Astrocyte (in vitro differentiated cells and primary cell): ENCODE measurements at regions not wholly inside any gene's neighbourhood (a gene's known extent, or its start where the extent isn't known, plus 50 kb on each side); places are given as distances from the start of the nearest gene placed in this dataset.

Experiments used
- DNase-seq: peaks from one replicate; pipeline ENCODE4 v3.0.0-alpha.2; 2010; ENCODE audit warnings: low read depth
- FAIRE-seq: peaks from 2 replicates; lab custom pipeline; 2011; peaks lifted over from hg19 to GRCh38; lab: Jason Lieb, UNC
- H2AFZ ChIP-seq: 2 replicates; pipeline ENCODE4 v1.6.0; 2012; ENCODE audit warnings: low read depth, low read length, inconsistent platforms
- H3K27ac ChIP-seq: 2 replicates; pipeline ENCODE4 v1.5.1; 2011; ENCODE audit warnings: low read depth, low read length, inconsistent platforms
- H3K27me3 ChIP-seq: 2 replicates; pipeline ENCODE4 v1.6.0; 2011; ENCODE audit warnings: low read length, inconsistent platforms; ENCODE audit not compliant: insufficient read depth
- H3K36me3 ChIP-seq: 2 replicates; pipeline ENCODE4 v1.5.1; 2011; ENCODE audit warnings: low read length, inconsistent platforms; ENCODE audit not compliant: insufficient read depth
- H3K4me1 ChIP-seq: 2 replicates; pipeline ENCODE4 v1.5.1; 2011; ENCODE audit warnings: low read length, inconsistent platforms; ENCODE audit not compliant: insufficient read depth
- H3K4me2 ChIP-seq: 2 replicates; pipeline ENCODE4 v1.6.0; 2012; ENCODE audit warnings: low read length, inconsistent platforms
- H3K4me3 ChIP-seq: 2 replicates; pipeline ENCODE4 v1.5.1; 2011; ENCODE audit warnings: low read depth, mild to moderate bottlenecking, low read length, inconsistent platforms; ENCODE audit not compliant: insufficient read depth
- H3K79me2 ChIP-seq: 2 replicates; pipeline ENCODE4 v1.6.0; 2012; ENCODE audit warnings: mild to moderate bottlenecking, low read length, inconsistent platforms; ENCODE audit not compliant: insufficient read depth
- H3K9ac ChIP-seq: 2 replicates; pipeline ENCODE4 v1.6.0; 2012; ENCODE audit warnings: mild to moderate bottlenecking, low read length, inconsistent platforms
- H3K9me3 ChIP-seq: 2 replicates; pipeline ENCODE4 v1.5.1; 2012; ENCODE audit warnings: low read depth, mild to moderate bottlenecking, low read length, inconsistent platforms; ENCODE audit not compliant: insufficient read depth
- H4K20me1 ChIP-seq: 2 replicates; pipeline ENCODE4 v1.6.0; 2012; ENCODE audit warnings: low read length, inconsistent platforms; ENCODE audit not compliant: insufficient read depth
- H3K27ac Mint-ChIP-seq: one replicate; pipeline ENCODE4 v1.8.0; 2021; ENCODE audit warnings: mild to moderate bottlenecking, mixed read lengths; ENCODE audit not compliant: unreplicated experiment
- H3K27me3 Mint-ChIP-seq: one replicate; pipeline ENCODE4 v1.8.0; 2021; ENCODE audit warnings: low read depth, mixed read lengths; ENCODE audit not compliant: unreplicated experiment
- H3K36me3 Mint-ChIP-seq: one replicate; pipeline ENCODE4 v1.8.0; 2021; ENCODE audit warnings: low read depth, mixed read lengths; ENCODE audit not compliant: unreplicated experiment
- H3K4me1 Mint-ChIP-seq: one replicate; pipeline ENCODE4 v1.8.0; 2021; ENCODE audit warnings: low read depth, mixed read lengths; ENCODE audit not compliant: unreplicated experiment
- H3K4me3 Mint-ChIP-seq: one replicate; pipeline ENCODE4 v1.8.0; 2021; ENCODE audit warnings: mild to moderate bottlenecking, moderate library complexity, mixed read lengths; ENCODE audit not compliant: unreplicated experiment
- H3K9me3 Mint-ChIP-seq: one replicate; pipeline ENCODE4 v1.8.0; 2021; ENCODE audit warnings: mild to moderate bottlenecking, mixed read lengths; ENCODE audit not compliant: unreplicated experiment
- CTCF ChIP-seq: IDR thresholded peaks from 2 replicates; pipeline ENCODE4 v1.5.1; 2011; ENCODE audit warnings: low read depth, mild to moderate bottlenecking, inconsistent platforms, low read length, moderate library complexity; ENCODE audit not compliant: insufficient read depth
- EZH2 ChIP-seq: IDR thresholded peaks from 2 replicates; pipeline ENCODE4 v1.6.1; 2012; ENCODE audit warnings: mild to moderate bottlenecking, low read length, inconsistent platforms; ENCODE audit not compliant: insufficient read depth

GRCh38 chr5:73333944-73334703, 114.5 kb downstream of the FOXD1 start:
- peaks cover 21% of the 10 kb centered on the region for H3K4me1 Mint-ChIP-seq
- H3K4me3 ChIP-seq: no peak overlapping the region
- FAIRE-seq: no peak
- H3K27ac Mint-ChIP-seq: no peak overlapping the region
- H3K9me3 Mint-ChIP-seq: peaks cover 10% of the 10 kb centered on the region
- no peak overlapping the region for H3K4me2 ChIP-seq
- H3K27me3 ChIP-seq: no peaks in the 10 kb centered on the region
- no peaks in the 10 kb centered on the region for H3K36me3 Mint-ChIP-seq
- H3K9me3 ChIP-seq: peaks cover 3% of the 10 kb centered on the region
- H3K4me1 ChIP-seq: peaks cover 29% of the 10 kb centered on the region
- peaks cover 4% of the 10 kb centered on the region for H3K27me3 Mint-ChIP-seq
- no peak for DNase-seq
- H2AFZ ChIP-seq: no peak overlapping the region
- no peak overlapping the region for H3K9ac ChIP-seq
- no peaks in the 10 kb centered on the region for H3K36me3 ChIP-seq
- H3K27ac ChIP-seq: no peak overlapping the region
- no peak for TF ChIP-seq EZH2
- no peak for TF ChIP-seq CTCF
- no peaks in the 10 kb centered on the region for H4K20me1 ChIP-seq
- H3K4me3 Mint-ChIP-seq: no peak overlapping the region
- no peaks in the 10 kb centered on the region for H3K79me2 ChIP-seq

GRCh38 chr5:73330613-73331012, 118.0 kb downstream of the FOXD1 start:
- no peak for DNase-seq
- peaks cover 8% of the 10 kb centered on the region for H3K4me1 ChIP-seq
- H3K4me3 ChIP-seq: no peak overlapping the region
- Mint-ChIP-seq H3K36me3 (no peaks in the 10 kb centered on the region), H3K4me1 (peaks cover 6% of the 10 kb centered on the region), H3K27ac (no peak overlapping the region), H3K27me3 (peaks cover 4% of the 10 kb centered on the region), H3K9me3 (peaks cover 10% of the 10 kb centered on the region), H3K4me3 (no peak overlapping the region)
- no peak overlapping the region for H3K27ac ChIP-seq
- H3K27me3 ChIP-seq: no peaks in the 10 kb centered on the region
- H3K9ac ChIP-seq: no peak overlapping the region
- H3K36me3 ChIP-seq: no peaks in the 10 kb centered on the region
- no peak for TF ChIP-seq CTCF
- no peak for TF ChIP-seq EZH2
- H2AFZ ChIP-seq: no peak overlapping the region
- no peaks in the 10 kb centered on the region for H3K79me2 ChIP-seq
- no peak for FAIRE-seq
- H4K20me1 ChIP-seq: no peaks in the 10 kb centered on the region
- H3K9me3 ChIP-seq: peaks cover 3% of the 10 kb centered on the region
- H3K4me2 ChIP-seq: no peak overlapping the region

- peaks cover 6% of the 10 kb centered on the region for H3K4me1 Mint-ChIP-seq
- H3K4me1 ChIP-seq: peaks cover 8% of the 10 kb centered on the region
- peaks cover 5% of the 10 kb centered on the region for H3K27me3 Mint-ChIP-seq
- no peaks in the 10 kb centered on the region for H3K36me3 ChIP-seq
- H3K9me3 Mint-ChIP-seq: peaks cover 8% of the 10 kb centered on the region
- FAIRE-seq (peak; percentile 72), DNase-seq (no peak)
- no peak overlapping the region for H3K4me3 Mint-ChIP-seq
- H3K36me3 Mint-ChIP-seq: peaks cover 2% of the 10 kb centered on the region
- no peak overlapping the region for H3K4me3 ChIP-seq
- no peaks in the 10 kb centered on the region for H3K27me3 ChIP-seq
- H3K27ac ChIP-seq: no peak overlapping the region
- H3K9me3 ChIP-seq: peaks cover 3% of the 10 kb centered on the region
- H3K79me2 ChIP-seq: no peaks in the 10 kb centered on the region
- no peak overlapping the region for H3K27ac Mint-ChIP-seq
- H3K9ac ChIP-seq: no peak overlapping the region
- no peaks in the 10 kb centered on the region for H4K20me1 ChIP-seq
- TF ChIP-seq CTCF (no peak), EZH2 (no peak)
- H2AFZ ChIP-seq: no peak overlapping the region
- no peak overlapping the region for H3K4me2 ChIP-seq
Observed at GRCh38 chr5:73328640-73329039, 119.9 kb downstream of the FOXD1 start.
